ENCODE measurements at regions not wholly inside any gene's neighbourhood (a gene's known extent, or its start where the extent isn't known, plus 50 kb on each side); places are given as distances from the start of the nearest gene placed in this dataset.

- FAIRE-seq = no peak
- TF ChIP-seq POLR2A (IDR thresholded peaks at IDR 0.05; ENCODE audit: low read depth, low read length) = no peak
- TF ChIP-seq POLR2AphosphoS5 (IDR thresholded peaks at IDR 0.05; ENCODE audit: low read depth, low read length) = no peak
- no peak for TF ChIP-seq TAF1 (IDR thresholded peaks at IDR 0.05; ENCODE audit: borderline replicate concordance, low read depth, low read length)
- DNase-seq (ENCODE audit: insufficient read length) = no peak
Observed at GRCh38 chr2:37425408-37425807, 81.0 kb downstream of the QPCT start.

DNA sequence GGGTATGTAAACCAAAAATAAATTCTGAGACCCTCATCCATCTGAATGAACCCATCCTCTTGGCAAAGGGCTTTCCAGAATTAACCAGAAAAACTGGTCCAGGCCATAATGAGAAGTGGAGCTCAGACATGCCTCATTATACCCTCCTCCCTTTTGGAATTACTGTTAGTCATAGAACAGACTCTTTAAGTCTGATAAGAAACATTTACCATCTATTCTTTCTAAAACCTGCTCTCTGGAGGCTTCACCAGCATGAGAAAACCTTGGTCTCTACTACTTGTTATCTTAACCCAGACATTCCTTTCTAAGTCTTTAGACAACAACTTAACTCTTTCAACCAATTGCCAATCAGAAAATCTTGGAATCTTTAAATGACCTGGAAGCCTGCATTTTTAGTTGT lies 82.8 kb downstream of the QPCT start:
- DNase-seq (ENCODE audit: insufficient read length) = no peak
- FAIRE-seq = no peak

GRCh38 chr2:37436323-37436722 lies 91.9 kb downstream of the QPCT start:
- no peak for FAIRE-seq

More for the DNA sequence above, 82.8 kb downstream of the QPCT start:
- TF ChIP-seq POLR2A (IDR thresholded peaks at IDR 0.05; ENCODE audit: low read depth, low read length) (no peak), TAF1 (IDR thresholded peaks at IDR 0.05; ENCODE audit: borderline replicate concordance, low read depth, low read length) (no peak), POLR2AphosphoS5 (IDR thresholded peaks at IDR 0.05; ENCODE audit: low read depth, low read length) (no peak)

GRCh38 chr2:37439131-37439642 lies 94.8 kb downstream of the QPCT start:
- FAIRE-seq = no peak
- TF ChIP-seq TAF1 (IDR thresholded peaks at IDR 0.05; ENCODE audit: borderline replicate concordance, low read depth, low read length) (no peak), POLR2AphosphoS5 (IDR thresholded peaks at IDR 0.05; ENCODE audit: low read depth, low read length) (no peak), POLR2A (IDR thresholded peaks at IDR 0.05; ENCODE audit: low read depth, low read length) (no peak)
- no peak for DNase-seq (ENCODE audit: insufficient read length)

More at GRCh38 chr2:37436323-37436722, 91.9 kb downstream of the QPCT start:
- no peak for DNase-seq (ENCODE audit: insufficient read length)
- TF ChIP-seq POLR2AphosphoS5 (IDR thresholded peaks at IDR 0.05; ENCODE audit: low read depth, low read length) = no peak
- TF ChIP-seq TAF1 (IDR thresholded peaks at IDR 0.05; ENCODE audit: borderline replicate concordance, low read depth, low read length) = no peak
- TF ChIP-seq POLR2A (IDR thresholded peaks at IDR 0.05; ENCODE audit: low read depth, low read length) = no peak

DNA sequence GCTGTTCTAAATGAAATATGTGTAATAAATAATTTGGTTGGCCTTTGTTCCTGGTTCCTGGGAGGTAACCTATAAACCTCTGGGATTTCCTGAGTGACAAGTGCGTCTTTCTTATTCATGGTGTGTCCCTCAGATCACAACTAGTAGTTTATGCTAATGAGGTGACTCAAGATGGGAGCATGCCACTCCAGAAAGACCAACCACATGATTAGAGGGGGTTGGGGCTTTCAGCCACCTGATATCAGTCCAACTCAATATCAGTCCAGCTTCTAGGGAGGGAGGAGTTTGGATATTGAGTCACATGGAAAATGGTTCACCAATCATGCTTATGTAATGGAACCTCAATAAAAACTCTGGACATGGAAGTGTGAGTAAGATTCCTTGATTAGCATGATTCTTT lies 96.6 kb downstream of the QPCT start:
- TF ChIP-seq POLR2A (IDR thresholded peaks at IDR 0.05; ENCODE audit: low read depth, low read length) (no peak), TAF1 (IDR thresholded peaks at IDR 0.05; ENCODE audit: borderline replicate concordance, low read depth, low read length) (no peak), POLR2AphosphoS5 (IDR thresholded peaks at IDR 0.05; ENCODE audit: low read depth, low read length) (no peak)
- FAIRE-seq (no peak), DNase-seq (ENCODE audit: insufficient read length) (no peak)

DNA sequence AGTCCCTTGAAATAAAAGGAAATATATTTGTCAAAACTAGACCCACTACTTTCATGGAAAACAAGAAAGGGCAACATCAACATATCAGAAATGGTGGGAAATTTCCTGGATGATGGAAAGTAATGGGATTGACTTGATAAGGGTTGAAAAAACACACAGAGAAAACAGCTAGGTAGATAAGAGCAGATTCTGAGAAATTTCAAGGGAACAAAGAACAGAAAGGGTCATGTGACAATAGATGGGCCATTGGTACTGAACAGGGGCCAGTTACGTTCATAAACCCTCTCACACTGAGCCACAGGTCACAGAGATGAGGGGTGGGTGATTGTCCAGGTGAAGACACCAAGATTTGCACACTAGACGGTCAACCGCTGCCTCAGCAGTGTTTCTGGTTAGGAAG lies 98.7 kb downstream of the QPCT start:
- TF ChIP-seq POLR2AphosphoS5 (IDR thresholded peaks at IDR 0.05; ENCODE audit: low read depth, low read length) (no peak), POLR2A (IDR thresholded peaks at IDR 0.05; ENCODE audit: low read depth, low read length) (no peak), TAF1 (IDR thresholded peaks at IDR 0.05; ENCODE audit: borderline replicate concordance, low read depth, low read length) (no peak)
- no peak for FAIRE-seq
- no peak for DNase-seq (ENCODE audit: insufficient read length)

GRCh38 chr2:37447446-37447845 lies 103.0 kb downstream of the QPCT start:
- TF ChIP-seq TAF1 (IDR thresholded peaks at IDR 0.05; ENCODE audit: borderline replicate concordance, low read depth, low read length) = no peak
- TF ChIP-seq POLR2AphosphoS5 (IDR thresholded peaks at IDR 0.05; ENCODE audit: low read depth, low read length) = no peak
- no peak for TF ChIP-seq POLR2A (IDR thresholded peaks at IDR 0.05; ENCODE audit: low read depth, low read length)
- FAIRE-seq (no peak), DNase-seq (ENCODE audit: insufficient read length) (no peak)

- FAIRE-seq = no peak
- TF ChIP-seq TAF1 (IDR thresholded peaks at IDR 0.05; ENCODE audit: borderline replicate concordance, low read depth, low read length) = no peak
- no peak for TF ChIP-seq POLR2A (IDR thresholded peaks at IDR 0.05; ENCODE audit: low read depth, low read length)
- TF ChIP-seq POLR2AphosphoS5 (IDR thresholded peaks at IDR 0.05; ENCODE audit: low read depth, low read length) = no peak
- no peak for DNase-seq (ENCODE audit: insufficient read length)
Observed at GRCh38 chr2:37448342-37449120, 104.1 kb downstream of the QPCT start.

- DNase-seq (ENCODE audit: insufficient read length) (no peak), FAIRE-seq (no peak)
Observed at GRCh38 chr2:37449761-37450296, 105.4 kb downstream of the QPCT start.

DNA sequence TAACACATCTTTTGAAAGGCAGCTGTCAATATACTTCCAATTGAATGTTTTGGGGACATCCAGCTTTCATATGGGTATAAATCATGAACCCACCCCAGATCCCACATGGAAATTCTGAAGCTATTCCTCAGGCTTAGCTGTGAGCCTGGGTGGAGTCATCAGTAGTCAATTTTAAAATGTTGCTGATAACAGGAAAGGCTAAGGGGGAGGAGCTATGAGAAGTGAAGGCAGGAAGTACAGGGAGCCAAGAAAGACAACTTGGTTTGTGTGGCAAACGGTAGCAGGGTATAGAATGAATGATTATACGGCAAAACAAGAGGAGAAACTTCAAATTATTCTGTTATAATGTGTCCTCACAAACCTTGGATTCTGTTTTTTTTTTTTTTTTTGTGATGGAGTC lies 108.6 kb downstream of the QPCT start:
- no peak for FAIRE-seq
- no peak for DNase-seq (ENCODE audit: insufficient read length)
- TF ChIP-seq POLR2A (IDR thresholded peaks at IDR 0.05; ENCODE audit: low read depth, low read length) (no peak), POLR2AphosphoS5 (IDR thresholded peaks at IDR 0.05; ENCODE audit: low read depth, low read length) (no peak), TAF1 (IDR thresholded peaks at IDR 0.05; ENCODE audit: borderline replicate concordance, low read depth, low read length) (no peak)

More at GRCh38 chr2:37449761-37450296, 105.4 kb downstream of the QPCT start:
- TF ChIP-seq TAF1 (IDR thresholded peaks at IDR 0.05; ENCODE audit: borderline replicate concordance, low read depth, low read length) (no peak), POLR2AphosphoS5 (IDR thresholded peaks at IDR 0.05; ENCODE audit: low read depth, low read length) (no peak), POLR2A (IDR thresholded peaks at IDR 0.05; ENCODE audit: low read depth, low read length) (no peak)

GRCh38 chr2:37454851-37455762 lies 110.7 kb downstream of the QPCT start:
- TF ChIP-seq POLR2AphosphoS5 (IDR thresholded peaks at IDR 0.05; ENCODE audit: low read depth, low read length) (no peak), POLR2A (IDR thresholded peaks at IDR 0.05; ENCODE audit: low read depth, low read length) (no peak), TAF1 (IDR thresholded peaks at IDR 0.05; ENCODE audit: borderline replicate concordance, low read depth, low read length) (no peak)
- no peak for FAIRE-seq
- no peak for DNase-seq (ENCODE audit: insufficient read length)
